ENCODE measurements at regions not wholly inside any gene's neighbourhood (a gene's known extent, or its start where the extent isn't known, plus 50 kb on each side); places are given as distances from the start of the nearest gene placed in this dataset.
"Not testable (repeated sequence)": the region's sequence is repeated elsewhere in the genome, so short reads cannot be mapped to it uniquely, and the experiment has no call there.

DNA sequence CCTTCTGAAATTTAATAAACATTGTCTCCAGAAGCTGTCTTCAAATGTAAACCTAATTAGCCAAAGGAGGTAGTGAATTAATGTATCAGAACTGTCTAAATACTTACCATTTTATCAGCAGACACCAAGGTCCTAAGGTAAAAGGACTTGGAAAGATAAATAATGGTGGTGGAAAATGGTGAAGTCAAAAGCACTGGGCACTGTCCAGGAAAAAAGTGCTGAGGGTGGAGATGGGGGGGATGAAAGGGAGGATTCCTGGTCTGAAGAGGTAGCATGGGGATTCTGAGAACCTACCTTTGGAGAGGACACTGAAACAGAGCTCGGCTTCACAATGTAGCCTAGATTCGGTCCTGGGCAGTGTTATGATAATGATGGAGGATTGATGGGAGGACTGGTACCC, 149.0 kb upstream of the DPH6 start:
- no peak for DNase-seq (ENCODE audit: low spot score)

DNA sequence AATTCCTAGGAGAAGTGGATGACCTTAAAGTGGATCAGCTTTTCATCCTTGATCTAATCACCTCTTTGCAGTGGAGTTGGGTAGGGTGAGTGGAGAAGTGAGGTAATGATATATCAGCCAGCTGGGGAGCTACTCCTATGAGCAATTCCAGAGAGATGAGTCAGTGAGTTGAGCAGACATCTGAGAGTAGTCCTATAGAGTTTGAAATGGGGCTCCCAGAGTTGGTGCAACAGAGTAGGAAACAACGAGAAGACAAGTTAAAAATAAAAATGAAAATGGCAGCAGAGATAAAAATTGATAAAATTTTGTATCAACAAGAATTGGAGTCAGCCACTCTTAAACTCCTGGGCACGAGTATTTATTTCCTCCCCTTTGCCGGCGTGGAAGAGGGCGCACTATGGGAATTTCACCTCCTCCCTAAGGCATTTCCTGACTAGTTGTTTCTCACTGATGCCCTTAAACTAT, 150.8 kb upstream of the DPH6 start:
- no peak for DNase-seq (ENCODE audit: low spot score)

DNA sequence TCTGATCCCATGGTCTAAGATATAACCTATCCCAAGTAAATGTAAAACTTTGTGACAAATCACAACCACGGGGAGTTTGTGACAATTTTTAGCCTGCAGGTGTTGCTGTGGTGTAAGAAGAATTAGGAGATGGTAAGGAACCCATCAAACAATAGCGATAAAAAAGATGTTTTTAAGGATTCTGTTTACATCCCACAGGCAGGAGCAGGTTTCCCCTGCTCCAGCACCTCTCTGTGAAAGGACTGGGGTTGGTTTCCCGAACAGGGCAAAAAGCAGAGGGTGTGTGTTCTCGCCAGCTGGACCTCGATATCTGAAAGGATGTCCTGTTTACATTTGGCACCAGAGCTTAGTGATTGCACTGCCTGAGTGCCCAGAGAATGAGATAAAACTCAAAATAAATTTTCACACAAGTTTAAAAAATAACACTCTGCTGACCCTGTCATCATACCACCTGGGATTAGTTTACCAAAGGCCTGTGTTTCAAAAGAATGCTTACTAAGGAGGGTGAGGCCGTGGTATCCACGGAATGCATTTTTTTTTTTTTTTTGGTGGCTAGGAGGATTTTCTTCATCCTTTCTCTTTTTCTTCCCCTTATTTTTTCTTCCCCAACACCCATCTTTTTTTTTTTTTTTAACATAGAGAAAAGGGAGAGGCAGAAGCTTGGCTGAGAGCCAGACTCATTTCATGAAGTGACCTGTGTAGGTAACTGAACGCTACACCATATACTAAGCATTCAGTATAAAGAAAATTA, 151.8 kb upstream of the DPH6 start:
- DNase-seq (ENCODE audit: low spot score): no peak

DNA sequence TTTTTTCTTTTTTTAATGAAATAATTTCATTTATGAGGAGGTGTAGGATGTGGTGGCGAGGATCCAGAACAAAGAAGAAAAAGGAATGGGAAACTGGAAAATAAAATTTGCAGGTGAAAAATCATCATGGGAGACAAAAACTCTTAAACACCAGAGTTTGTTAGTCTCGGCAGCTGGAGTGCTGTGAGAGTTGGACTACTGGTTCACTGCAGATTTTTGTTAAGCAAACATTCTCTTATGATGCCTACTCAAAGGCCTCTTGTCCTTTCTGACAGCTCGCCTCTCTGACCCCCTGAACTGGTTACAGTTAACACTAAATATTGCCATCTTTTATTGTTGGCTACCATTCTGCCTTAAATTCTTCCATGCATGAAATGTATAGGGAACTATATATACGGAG, 152.4 kb upstream of the DPH6 start:
- DNase-seq (ENCODE audit: low spot score): no peak

DNA sequence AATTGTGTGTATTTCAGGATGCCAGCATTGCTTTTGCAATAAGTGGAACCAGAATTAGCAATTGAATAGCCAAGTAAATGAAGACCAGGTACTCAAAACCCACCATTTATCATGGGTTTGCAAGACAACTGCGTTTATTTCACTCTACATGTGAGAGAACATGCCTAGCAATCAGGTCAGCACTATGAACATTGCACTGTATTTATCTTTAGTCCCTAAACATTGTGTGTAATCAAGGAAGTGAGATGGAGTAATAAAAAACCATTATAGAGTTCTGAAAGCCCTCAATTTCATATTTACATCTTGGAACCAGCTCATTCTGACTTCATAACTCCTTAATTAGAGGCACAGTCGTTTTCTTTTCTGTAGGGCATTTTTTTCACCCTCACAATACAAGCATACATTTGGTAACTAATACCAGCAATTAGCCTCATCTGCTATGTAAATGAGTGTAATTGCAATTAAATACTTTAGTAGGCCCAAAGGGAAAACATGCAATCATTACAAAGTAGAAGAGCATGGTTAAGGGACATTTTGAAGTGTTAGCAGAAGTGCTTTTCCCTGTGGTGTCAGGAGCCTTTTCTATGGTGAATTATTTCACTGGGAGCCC, 153.1 kb upstream of the DPH6 start:
- DNase-seq (ENCODE audit: low spot score): no peak

DNA sequence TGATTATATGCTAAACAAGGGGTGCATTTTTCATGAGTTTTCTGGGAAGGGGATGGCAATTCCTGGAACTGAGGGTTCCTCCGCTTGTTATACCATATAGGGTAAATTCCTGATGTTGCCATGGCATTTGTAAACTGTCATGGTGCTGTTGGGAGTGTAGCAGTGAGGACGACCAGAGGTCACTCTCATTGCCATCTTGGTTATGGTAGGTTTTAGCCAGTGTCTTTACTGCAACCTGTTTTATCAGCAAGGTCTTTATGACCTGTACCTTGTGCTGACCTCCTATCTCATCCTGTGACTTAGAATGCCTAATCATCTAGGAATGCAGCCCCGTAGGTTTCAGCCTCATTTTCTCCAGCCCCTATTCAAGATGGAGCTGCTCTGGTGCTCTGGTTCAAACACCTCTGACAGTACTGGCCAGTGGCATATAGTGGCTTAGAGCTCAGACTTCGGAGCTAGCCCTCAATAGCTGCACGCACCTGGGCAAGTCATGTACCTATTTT, 154.2 kb upstream of the DPH6 start:
- DNase-seq (ENCODE audit: low spot score): not testable (repeated sequence)

DNA sequence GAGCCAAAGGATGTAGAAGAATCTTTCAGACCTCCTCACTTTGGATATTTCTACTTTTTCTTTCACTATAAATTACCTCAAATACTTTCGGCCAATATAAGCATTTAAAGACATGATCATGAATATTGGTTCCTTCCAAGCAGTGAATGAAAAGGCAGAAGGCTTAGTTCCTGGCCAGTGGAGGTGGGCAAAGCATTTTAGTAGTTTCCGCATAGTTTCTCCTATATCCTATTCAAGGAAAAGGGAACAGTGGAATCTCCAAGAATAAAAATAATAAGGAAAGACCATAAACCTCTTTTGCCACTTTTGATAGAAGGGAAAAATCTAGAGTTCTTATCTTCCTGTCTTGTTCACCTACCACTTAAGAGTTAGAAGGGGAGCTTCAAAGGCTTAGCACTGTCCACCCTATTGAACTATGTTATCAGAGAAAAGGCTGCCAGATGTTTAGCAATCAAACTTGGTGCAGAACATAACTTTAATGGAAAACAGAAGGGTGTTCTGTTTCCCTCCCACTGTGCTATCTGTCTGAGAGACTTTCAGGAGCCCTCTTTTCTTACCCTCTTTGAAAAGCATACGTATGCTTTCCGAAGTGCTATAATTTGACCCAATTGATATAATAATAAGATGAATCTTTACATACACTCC, 155.6 kb upstream of the DPH6 start:
- DNase-seq (ENCODE audit: low spot score): no peak

DNA sequence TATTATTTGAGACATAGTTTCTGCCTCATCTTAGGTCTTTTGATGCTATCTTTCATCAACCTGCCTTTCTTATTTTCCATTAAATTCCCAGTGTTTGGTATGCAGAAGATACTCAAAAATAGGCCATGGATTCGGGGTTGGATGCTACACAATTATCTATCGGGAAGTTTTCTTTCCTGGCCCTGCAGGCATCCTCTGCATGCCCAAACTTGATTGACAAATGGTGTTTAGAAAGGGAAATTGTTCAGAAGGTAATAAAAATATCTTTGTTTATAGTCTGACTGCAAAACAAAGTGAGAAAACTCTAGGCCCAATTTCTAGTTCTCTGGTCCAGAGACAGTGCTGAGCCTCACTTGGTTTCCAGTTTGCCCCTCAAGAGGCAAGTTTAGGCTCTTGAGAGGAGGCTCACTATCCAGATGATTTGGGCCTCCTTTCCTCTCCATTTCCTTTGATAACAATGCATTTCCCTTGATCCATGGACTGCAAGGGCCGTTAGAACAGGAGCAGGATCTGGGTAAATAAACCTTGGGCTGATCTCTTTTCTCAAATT, 157.1 kb upstream of the DPH6 start:
- no peak for DNase-seq (ENCODE audit: low spot score)

DNA sequence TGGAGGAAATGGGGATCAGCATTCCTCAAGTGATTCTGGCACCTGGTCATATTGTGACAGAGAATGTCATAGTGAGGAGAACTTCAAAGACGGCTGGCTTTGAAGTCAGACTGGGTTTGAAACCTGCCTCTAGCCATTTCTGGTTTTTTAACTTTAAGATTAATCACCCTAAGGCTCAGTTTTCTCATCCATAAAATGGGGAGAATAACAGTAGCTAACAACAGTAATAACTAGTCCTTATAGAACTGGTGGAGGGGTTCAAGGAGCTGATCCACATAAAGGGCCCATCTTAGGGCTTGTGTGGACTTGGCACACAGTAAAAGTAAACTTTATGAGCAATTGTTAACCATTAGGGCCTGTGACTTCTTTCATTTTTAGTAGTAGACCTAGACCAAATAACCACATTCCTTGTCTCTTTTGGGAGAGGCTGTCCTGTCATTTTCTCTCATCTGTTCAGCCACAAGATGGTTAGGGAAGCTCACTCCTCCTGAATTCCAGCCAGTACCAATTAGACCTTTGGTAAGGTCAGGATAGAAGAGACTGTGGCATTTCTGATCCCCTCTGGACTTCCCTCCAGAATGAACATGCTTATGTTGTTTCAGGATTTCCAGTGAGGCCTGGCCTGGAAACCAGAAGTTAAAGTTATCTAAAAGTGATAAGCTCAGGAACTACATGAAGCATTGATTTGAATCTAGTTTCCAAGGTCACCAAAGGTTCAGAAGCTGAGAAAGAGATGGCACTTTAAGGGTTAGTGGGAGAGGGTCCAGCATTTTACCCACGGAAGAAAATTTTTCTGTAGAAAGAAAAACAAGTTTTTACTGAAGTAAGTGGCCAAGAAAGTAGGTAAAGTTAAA, 159.3 kb upstream of the DPH6 start:
- DNase-seq (ENCODE audit: low spot score): no peak

DNA sequence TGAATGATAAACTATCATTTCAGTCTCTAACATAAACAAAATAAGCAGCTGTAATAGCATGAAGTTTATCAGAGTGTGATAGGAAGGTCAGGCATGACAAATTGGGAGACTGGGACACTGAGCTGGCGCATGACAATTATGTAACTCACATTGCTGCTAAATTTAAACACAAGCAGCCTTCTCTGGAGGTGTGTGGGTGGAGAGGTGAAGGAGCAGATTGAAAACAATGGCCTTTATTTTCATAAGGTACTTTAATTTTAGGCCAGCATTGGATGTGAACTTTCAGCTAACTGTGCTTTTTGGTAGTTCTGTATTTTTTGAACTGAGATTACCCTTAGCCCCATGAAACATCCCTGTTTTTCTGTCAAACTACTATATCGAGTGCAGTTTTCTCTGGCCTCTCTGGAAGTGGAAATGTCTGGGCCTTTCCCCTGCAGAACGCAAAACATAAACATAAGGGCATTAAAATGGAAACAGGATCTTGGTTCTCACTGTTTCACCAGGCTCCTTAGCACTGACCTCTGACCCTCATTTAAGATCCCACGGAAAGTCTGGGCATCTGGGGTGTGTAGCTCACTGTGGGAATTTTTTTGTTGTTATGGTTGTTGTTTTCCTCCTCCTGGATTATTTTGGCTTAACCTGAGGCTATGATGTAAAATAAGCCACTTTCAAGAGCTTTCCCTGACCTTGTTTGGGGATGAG, 160.1 kb upstream of the DPH6 start:
- DNase-seq (ENCODE audit: low spot score): no peak

DNA sequence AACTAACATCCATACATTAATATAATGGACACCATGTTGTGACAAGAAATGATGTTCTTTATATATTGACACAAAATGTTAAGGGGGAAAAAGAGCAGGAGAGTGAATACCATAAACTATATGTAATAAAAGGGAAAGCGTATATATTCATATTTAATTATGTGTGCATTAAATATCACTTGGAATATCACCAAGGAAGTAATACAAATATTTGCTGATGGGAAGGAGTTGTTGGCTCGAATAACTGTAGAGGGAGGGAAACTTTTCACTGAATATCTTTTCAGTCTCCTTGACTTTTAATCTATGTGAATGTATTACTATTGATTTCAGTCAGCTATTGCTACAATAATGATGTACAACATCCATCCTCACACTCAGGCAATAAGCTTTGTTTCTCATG, 167.0 kb upstream of the DPH6 start:
- no peak for DNase-seq (ENCODE audit: low spot score)

DNA sequence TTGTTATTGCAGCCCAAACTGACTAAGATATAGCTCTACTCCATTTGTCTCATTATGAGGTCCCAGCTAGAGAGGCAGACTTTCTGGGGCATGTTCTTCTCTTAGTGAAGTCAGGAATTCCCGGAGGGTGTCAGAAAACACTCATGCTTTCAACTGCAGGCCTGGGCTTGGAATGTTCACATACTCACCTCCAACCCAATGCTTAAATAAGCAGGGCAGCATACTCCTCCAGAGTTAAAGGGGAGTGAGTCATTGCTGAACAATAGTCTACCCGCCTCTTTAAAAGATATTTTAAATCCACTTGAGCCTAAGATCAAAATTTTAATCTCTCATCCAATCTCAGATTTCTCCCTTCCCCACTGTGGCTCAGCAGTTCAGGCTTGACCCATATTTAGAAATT, 167.8 kb upstream of the DPH6 start:
- DNase-seq (ENCODE audit: low spot score): no peak

DNA sequence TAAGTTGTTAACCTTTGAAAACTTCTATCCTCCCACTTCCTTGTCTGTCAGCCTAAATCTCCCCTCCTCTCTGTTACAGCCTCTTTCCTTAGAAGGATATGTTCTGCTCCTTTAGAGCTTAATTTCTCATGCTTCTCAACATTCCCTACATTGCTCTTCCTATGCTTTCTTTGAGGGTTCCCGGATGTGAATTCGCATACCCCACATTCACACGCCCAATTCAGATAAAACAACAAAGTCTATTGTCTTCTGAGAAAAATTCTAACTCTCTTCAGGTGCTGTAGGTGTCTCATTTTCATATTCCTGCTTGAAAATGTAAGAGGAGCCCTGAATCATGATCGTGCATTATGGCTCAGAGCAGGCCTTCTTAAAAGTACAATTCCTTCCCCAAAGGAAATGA, 171.8 kb upstream of the DPH6 start:
- DNase-seq (ENCODE audit: low spot score): no peak

DNA sequence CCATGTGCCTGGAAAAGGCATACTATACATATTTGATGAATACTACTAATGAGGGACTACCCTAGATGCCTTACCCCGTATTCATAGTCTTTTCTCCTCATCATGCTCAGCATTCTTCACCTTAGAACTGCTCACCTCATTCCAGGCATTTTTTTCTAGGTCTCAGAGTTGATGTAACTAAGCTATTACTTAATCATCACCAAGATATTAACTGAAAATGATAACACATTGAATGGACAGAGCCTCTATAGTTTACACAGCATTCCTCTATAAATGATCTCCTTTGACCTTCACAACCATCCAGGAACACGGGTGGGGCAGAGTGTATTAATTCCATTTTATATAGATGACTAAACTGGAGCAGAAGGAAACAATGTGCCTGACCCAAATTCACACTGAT, 174.1 kb upstream of the DPH6 start:
- DNase-seq (ENCODE audit: low spot score): no peak

DNA sequence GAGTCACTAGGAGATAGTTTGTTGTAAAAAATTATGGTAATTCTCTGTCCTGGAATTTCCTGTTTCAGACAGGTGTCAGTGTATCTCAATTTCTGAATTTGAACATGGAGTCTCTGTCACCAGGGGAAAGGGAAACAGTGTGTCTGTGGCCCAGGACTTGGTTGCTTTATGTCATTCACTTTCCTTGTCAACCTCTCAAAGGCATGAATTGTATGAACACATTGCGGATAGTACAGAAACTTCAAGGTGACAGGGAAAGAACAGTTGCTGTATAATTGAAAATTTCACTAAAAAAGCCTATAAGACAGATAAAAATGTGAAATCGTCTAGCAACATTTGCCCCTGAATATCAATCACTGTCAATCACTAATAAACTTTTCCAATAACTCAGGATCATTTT, 175.0 kb upstream of the DPH6 start:
- no peak for DNase-seq (ENCODE audit: low spot score)

DNA sequence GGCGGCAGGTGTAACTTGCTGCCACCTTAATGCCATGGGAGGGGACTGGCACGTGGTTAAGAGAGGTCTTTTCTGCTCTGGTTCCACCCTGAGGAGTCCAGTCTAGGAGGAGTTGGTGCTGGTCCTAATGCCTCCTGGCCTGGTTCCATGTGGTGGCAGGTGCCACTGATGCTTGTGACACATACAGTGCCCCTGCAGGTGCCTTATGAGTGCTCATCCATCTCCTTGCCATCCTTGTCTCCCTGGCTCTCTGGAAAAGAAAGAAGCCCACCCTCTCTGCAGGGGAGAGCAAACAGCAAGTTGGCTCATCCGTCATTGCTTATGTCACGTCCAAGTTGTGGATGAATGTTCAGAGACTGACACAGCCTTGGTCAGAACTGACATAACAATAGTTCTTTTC, 175.8 kb upstream of the DPH6 start:
- DNase-seq (ENCODE audit: low spot score): no peak

DNA sequence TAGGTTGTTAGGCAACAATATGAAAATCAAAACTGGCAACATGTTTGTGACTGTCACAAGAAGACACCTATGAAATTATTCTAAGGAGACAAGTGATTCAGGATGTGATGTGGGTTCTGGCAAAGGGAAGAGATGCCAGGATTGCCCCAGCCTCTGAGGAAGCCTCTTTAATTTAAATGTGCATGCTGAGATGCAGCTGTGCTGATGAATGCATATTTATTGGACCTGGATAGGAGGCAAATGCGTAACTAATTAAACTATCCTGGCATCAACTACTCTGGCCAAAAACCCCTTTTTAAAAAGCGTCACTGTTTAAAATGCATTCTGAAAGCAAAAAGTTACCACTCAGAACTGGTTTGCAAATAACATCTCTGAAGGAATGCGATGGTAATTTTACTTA, 176.5 kb upstream of the DPH6 start:
- DNase-seq (ENCODE audit: low spot score): no peak

DNA sequence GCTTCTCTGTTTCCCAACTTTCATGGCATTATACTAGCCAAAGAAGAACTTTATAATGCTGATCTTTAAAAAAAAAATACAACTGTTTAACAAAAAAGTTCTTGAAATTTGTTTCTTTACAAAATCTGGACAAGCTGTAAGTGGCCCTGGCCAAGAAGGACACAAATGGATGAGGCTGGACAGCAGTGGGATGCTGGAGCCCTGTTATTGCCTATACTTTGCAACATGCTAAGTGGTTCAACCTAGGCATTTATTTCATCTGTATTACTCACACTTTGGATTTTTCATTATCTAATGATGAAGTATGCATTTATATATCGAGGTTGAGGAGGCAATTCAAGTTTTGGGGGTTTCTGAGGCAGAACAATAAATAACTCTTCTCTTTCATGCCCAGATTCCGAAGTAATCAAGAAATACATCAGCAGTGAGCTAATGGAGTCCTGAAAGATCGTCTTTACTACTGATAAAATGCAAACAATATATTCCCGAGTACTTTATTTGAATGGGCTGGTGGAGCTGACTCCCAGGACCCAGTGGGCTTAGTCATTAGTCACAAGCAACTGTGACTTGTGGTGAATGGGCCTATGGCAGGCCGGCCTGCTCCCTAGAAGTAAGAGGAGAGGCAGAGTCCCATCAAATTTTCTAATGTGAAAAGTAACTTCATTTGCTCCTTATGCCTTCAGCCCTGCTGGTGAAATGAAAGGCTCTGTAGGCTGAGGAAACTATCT, 177.3 kb upstream of the DPH6 start:
- no peak for DNase-seq (ENCODE audit: low spot score)

DNA sequence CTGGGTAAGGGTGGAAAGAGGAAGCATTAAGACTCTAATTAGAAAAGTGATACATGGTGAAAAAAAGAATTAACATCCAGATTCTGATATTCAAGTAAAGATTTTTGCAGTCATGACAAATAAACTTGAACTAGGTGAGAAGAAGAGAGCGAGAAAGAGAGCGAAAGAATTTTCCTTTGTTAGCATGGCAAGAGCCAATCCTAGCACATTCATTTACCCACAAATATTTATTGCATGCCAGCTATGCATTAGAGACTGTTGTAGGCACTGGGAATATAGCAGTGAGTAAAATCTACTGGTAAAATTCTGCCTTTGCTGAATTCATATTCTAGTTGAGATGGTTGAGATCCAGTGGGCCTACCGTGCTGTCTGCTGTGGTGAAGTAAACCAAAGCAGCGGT, 177.9 kb upstream of the DPH6 start:
- no peak for DNase-seq (ENCODE audit: low spot score)

DNA sequence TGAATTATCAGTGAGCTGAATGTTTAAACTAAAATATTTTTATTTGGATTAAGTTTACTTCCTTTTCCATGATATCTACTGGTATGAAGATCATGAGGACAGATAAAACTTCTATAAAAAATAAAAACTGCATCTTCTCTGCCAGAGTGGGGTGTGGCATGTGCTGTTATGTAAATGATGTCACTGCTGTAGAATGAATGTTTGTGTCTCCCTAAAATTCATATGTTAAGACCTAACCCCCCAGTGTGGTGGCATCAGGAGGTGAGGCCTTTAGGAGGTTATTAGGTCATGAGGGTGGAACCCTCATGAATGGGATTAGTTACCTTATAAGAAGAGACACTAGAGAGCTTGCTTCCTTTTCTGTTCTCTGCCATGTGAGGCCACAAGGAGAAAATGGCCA, 178.7 kb upstream of the DPH6 start:
- no peak for DNase-seq (ENCODE audit: low spot score)

DNA sequence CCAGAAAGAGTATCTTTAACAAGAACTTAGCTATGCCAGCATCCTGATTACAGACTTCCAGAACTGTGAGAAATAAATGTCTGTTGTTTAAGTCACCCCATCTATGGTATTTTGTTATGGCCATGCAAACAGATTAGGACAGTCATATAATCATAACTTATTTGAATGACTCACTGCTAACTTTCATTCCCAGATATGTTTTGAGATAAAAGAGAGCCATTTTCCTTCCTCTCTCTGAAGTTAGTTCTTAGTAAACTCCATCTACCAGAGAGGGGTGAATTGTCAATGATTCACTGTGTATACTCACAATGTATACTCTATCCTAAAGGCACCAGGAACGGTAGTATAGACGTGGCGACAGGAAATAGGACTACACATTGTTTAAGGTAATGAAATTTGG, 179.4 kb upstream of the DPH6 start:
- DNase-seq (ENCODE audit: low spot score): no peak
